ENCODE measurements at regions not wholly inside any gene's neighbourhood (a gene's known extent, or its start where the extent isn't known, plus 50 kb on each side); places are given as distances from the start of the nearest gene placed in this dataset.

DNA sequence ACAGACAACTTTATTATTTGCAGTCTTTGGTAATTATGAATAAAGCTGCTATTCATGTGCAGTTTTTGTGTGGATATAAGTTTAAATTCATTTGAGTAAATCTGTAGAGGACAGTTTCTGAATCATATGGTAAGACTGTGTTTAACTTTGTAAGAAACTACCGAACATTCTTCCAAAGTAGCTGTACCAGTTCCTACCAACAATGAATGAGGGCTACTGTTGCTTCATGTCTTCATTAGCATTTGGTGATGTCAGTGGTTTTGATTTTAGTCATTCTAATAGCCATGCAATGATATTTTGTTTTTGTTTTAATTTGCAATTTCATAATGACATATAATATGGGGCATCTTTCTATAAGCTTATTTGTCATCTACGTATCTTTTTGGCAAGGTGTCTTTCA, 501.3 kb upstream of the RORB start:
- ChIA-PET POLR2A (no interaction called here), CTCF (no interaction called here)
- Histone ChIP-seq H3K4me2 (no peak overlapping the region), H2AFZ (ENCODE audit: low read depth) (no peak overlapping the region), H3K27me3 (ENCODE audit: insufficient read depth) (no peaks in the 10 kb centered on the region), H3K9me2 (no peaks in the 10 kb centered on the region), H4K20me1 (ENCODE audit: insufficient read depth) (no peaks in the 10 kb centered on the region), H3K27ac (ENCODE audit: low read depth in 2 of 2, low read length in 1 of 2) (no peak overlapping the region), H3K9ac (no peak overlapping the region), H3K9me3 (no peaks in the 10 kb centered on the region), H3K4me3 (ENCODE audit: low read depth in 2 of 2, low read length in 1 of 2) (no peak overlapping the region), H3K79me2 (ENCODE audit: insufficient read depth) (no peaks in the 10 kb centered on the region), H3K36me3 (replicated peaks in 1 of 2; ENCODE audit: control insufficient read depth in 1 of 2, insufficient read depth in 2 of 2, low read length in 1 of 2) (no peaks in the 10 kb centered on the region), H3K4me1 (ENCODE audit: control insufficient read depth in 1 of 2, insufficient read depth in 2 of 2, low read depth in 1 of 2, low read length in 1 of 2) (no peaks in the 10 kb centered on the region), H3F3A (replicated peaks; ENCODE audit: insufficient read depth) (no peaks in the 10 kb centered on the region)
- DNase-seq, result no peak
- 64% methylated on average over 2 of the region's 2 CpGs for WGBS (ENCODE audit: low lambda C conversion rate)
- TF ChIP-seq CTCF (IDR thresholded peaks at IDR 0.05), result no peak
- no peak for TF ChIP-seq RFX5 (IDR thresholded peaks at IDR 0.05; ENCODE audit: low read length)
- TF ChIP-seq ELF1 (IDR thresholded peaks at IDR 0.05), result no peak
- no peak for TF ChIP-seq PBX3 (IDR thresholded peaks at IDR 0.05)
- TF ChIP-seq, protein P1, sequence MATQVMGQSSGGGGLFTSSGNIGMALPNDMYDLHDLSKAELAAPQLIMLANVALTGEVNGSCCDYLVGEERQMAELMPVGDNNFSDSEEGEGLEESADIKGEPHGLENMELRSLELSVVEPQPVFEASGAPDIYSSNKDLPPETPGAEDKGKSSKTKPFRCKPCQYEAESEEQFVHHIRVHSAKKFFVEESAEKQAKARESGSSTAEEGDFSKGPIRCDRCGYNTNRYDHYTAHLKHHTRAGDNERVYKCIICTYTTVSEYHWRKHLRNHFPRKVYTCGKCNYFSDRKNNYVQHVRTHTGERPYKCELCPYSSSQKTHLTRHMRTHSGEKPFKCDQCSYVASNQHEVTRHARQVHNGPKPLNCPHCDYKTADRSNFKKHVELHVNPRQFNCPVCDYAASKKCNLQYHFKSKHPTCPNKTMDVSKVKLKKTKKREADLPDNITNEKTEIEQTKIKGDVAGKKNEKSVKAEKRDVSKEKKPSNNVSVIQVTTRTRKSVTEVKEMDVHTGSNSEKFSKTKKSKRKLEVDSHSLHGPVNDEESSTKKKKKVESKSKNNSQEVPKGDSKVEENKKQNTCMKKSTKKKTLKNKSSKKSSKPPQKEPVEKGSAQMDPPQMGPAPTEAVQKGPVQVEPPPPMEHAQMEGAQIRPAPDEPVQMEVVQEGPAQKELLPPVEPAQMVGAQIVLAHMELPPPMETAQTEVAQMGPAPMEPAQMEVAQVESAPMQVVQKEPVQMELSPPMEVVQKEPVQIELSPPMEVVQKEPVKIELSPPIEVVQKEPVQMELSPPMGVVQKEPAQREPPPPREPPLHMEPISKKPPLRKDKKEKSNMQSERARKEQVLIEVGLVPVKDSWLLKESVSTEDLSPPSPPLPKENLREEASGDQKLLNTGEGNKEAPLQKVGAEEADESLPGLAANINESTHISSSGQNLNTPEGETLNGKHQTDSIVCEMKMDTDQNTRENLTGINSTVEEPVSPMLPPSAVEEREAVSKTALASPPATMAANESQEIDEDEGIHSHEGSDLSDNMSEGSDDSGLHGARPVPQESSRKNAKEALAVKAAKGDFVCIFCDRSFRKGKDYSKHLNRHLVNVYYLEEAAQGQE (IDR thresholded peaks at IDR 0.05; ENCODE audit: low read depth, low read length), result no peak
- TF ChIP-seq GATA2 (CRISPR knock-in tag; IDR thresholded peaks at IDR 0.05), result no peak
- no peak for TF ChIP-seq JUND (IDR thresholded peaks at IDR 0.05)
- TF ChIP-seq NRF1 (IDR thresholded peaks at IDR 0.05; ENCODE audit: low read depth, low read length), result no peak
- no peak for TF ChIP-seq ZBTB33 (IDR thresholded peaks at IDR 0.05; ENCODE audit: borderline replicate concordance, low read depth)
- TF ChIP-seq CHD2 (IDR thresholded peaks at IDR 0.05; ENCODE audit: low read length, partially characterized antibody), result no peak
- TF ChIP-seq EZH2phosphoT487 (IDR thresholded peaks at IDR 0.05; ENCODE audit: borderline replicate concordance, low read depth), result no peak
- no peak for TF ChIP-seq TCF12 (IDR thresholded peaks at IDR 0.05)
- TF ChIP-seq YY1 (IDR thresholded peaks at IDR 0.05; ENCODE audit: low read depth), result no peak
- TF ChIP-seq, protein P2, sequence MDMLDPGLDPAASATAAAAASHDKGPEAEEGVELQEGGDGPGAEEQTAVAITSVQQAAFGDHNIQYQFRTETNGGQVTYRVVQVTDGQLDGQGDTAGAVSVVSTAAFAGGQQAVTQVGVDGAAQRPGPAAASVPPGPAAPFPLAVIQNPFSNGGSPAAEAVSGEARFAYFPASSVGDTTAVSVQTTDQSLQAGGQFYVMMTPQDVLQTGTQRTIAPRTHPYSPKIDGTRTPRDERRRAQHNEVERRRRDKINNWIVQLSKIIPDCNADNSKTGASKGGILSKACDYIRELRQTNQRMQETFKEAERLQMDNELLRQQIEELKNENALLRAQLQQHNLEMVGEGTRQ (IDR thresholded peaks at IDR 0.05; ENCODE audit: borderline replicate concordance, low read depth, low read length), result no peak
- TF ChIP-seq FOSL2 (IDR thresholded peaks at IDR 0.05; ENCODE audit: borderline replicate concordance, low read depth), result no peak
- no peak for TF ChIP-seq NFIC (IDR thresholded peaks at IDR 0.05; ENCODE audit: borderline replicate concordance)
- TF ChIP-seq RAD21 (IDR thresholded peaks at IDR 0.05; ENCODE audit: low read length), result no peak
- TF ChIP-seq FOXM1 (IDR thresholded peaks at IDR 0.05; ENCODE audit: low read depth), result no peak
- TF ChIP-seq FOXJ3 (CRISPR knock-in tag; IDR thresholded peaks at IDR 0.05), result no peak
- TF ChIP-seq MEF2A (IDR thresholded peaks at IDR 0.05; ENCODE audit: borderline replicate concordance, low read depth), result no peak

All from SK-N-SH (cell line).